Gastroesophageal sphincter (tissue), 4 donors: ENCODE measurements at regions not wholly inside any gene's neighbourhood (a gene's known extent, or its start where the extent isn't known, plus 50 kb on each side); places are given as distances from the start of the nearest gene placed in this dataset.

Source experiments
- ATAC-seq: fragments of 150-250 bp; one replicate; pipeline ENCODE4 v1.9.1; 2016; ENCODE audit warnings: mild to moderate bottlenecking, moderate library complexity
- H3K27ac ChIP-seq, 4 donors: fragments of 200-600 bp; sonication (generic) in 3 of 4; 1 replicate in 3 of 4; 2 replicates in 1 of 4; pipeline ENCODE4 v1.5.1; 2016 to 2019
- H3K27me3 ChIP-seq: fragments of 200-600 bp; sonication (generic); one replicate; pipeline ENCODE4 v1.5.1; 2019
- H3K36me3 ChIP-seq, 2 donors: fragments of 200-600 bp; sonication (generic); one replicate each; pipeline ENCODE4 v1.5.1; 2019; ENCODE audit warnings: control low read depth in 1 of 2
- H3K4me1 ChIP-seq, 3 donors: fragments of 200-600 bp; sonication (generic); 1 replicate in 2 of 3; 2 replicates in 1 of 3; pipeline ENCODE4 v1.5.1; 2016 to 2019; ENCODE audit warnings: control low read depth in 2 of 3
- H3K4me3 ChIP-seq, 2 donors: fragments of 200-600 bp; sonication (generic); one replicate each; pipeline ENCODE4 v1.5.1; 2019; ENCODE audit warnings: mild to moderate bottlenecking in 1 of 2, moderate library complexity in 1 of 2
- H3K9me3 ChIP-seq, 3 donors: fragments of 200-600 bp; sonication (generic); one replicate each; pipeline ENCODE4 v1.5.1; 2017 to 2019; ENCODE audit warnings: control low read depth in 2 of 3
- CTCF ChIP-seq, 4 experiments: fragments of 200-600 bp in 2 of 4; fragments of 450-650 bp in 2 of 4; sonication (generic) in 1 of 4; IDR thresholded peaks; one replicate each; pipeline ENCODE4 v1.5.1; 2017 to 2019; ENCODE audit warnings: antibody characterized with exemption in 4 of 4, mild to moderate bottlenecking in 2 of 4, moderate library complexity in 2 of 4
- EP300 ChIP-seq: sonication (generic); formaldehyde crosslinking; IDR thresholded peaks from one replicate; pipeline ENCODE4 v1.6.1; 2017; ENCODE audit warnings: antibody characterized with exemption, mild to moderate bottlenecking
- POLR2A ChIP-seq, 2 donors: fragments of 450-650 bp; IDR thresholded peaks; one replicate each; pipeline ENCODE4 v1.6.1; 2017; ENCODE audit warnings: antibody characterized with exemption in 2 of 2, mild to moderate bottlenecking in 2 of 2, moderate library complexity in 1 of 2
- POLR2AphosphoS5 ChIP-seq: sonication (generic); formaldehyde crosslinking; IDR thresholded peaks from one replicate; pipeline ENCODE4 v1.6.1; 2017; ENCODE audit warnings: antibody characterized with exemption
- WGBS, 2 donors: methylation state at CpG; one replicate each; pipeline ENCODE4 v1.1.5; 2018; ENCODE audit warnings: low coverage in 1 of 2; 5-methylcytosine and 5-hydroxymethylcytosine counted together

GRCh38 chr22:33971561-33971961 lies 51.3 kb upstream of the LARGE1 start:
- TF ChIP-seq EP300 (no peak), POLR2A (IDR thresholded peaks at IDR 0.05) (no peak), POLR2AphosphoS5 (no peak), CTCF (IDR thresholded peaks at IDR 0.05) (no peak)
- ATAC-seq = peak; percentile 22
- Histone ChIP-seq H3K4me1 (no peaks in the 10 kb centered on the region), H3K27me3 (peaks cover 5% of the 10 kb centered on the region), H3K36me3 (no peaks in the 10 kb centered on the region), H3K9me3 (no peaks in the 10 kb centered on the region), H3K4me3 (no peak overlapping the region), H3K27ac (no peak overlapping the region)
- WGBS, 2 donors = no CpG with 5 or more reads among the region's 4 CpGs

GRCh38 chr22:33975841-33976240 lies 55.6 kb upstream of the LARGE1 start:
- peaks cover 5% of the 10 kb centered on the region for H3K27me3 ChIP-seq

GRCh38 chr22:33983558-33983957 lies 63.3 kb upstream of the LARGE1 start:
- TF ChIP-seq CTCF (IDR thresholded peaks at IDR 0.05) (no peak), POLR2A (IDR thresholded peaks at IDR 0.05) (no peak), EP300 (no peak), POLR2AphosphoS5 (no peak)
- Histone ChIP-seq H3K36me3 (no peaks in the 10 kb centered on the region), H3K27ac (no peak overlapping the region), H3K4me3 (no peak overlapping the region), H3K9me3 (no peaks in the 10 kb centered on the region), H3K27me3 (no peaks in the 10 kb centered on the region), H3K4me1 (peaks cover 0 to 14% (median 0%) of the 10 kb centered on the region in 3 donors)
- no peak for ATAC-seq

More at GRCh38 chr22:33975841-33976240, 55.6 kb upstream of the LARGE1 start:
- no peak for ATAC-seq
- 71 to 89% methylated on average over 1 to 3 of the region's 3 CpGs for WGBS, 2 donors
- Histone ChIP-seq H3K4me3 (no peak overlapping the region), H3K36me3 (no peaks in the 10 kb centered on the region), H3K4me1 (no peaks in the 10 kb centered on the region), H3K9me3 (no peaks in the 10 kb centered on the region), H3K27ac (no peak overlapping the region)
- TF ChIP-seq POLR2A (IDR thresholded peaks at IDR 0.05) = no peak

- Histone ChIP-seq H3K27me3 (no peaks in the 10 kb centered on the region), H3K4me3 (no peak overlapping the region), H3K36me3 (no peaks in the 10 kb centered on the region), H3K9me3 (no peaks in the 10 kb centered on the region), H3K4me1 (peaks cover 0 to 14% (median 0%) of the 10 kb centered on the region in 3 donors), H3K27ac (no peak overlapping the region)
- ATAC-seq = no peak
- 76 to 83% methylated on average over 3 of the region's 3 CpGs for WGBS, 2 donors
- TF ChIP-seq POLR2A (IDR thresholded peaks at IDR 0.05) = no peak
- no peak for TF ChIP-seq POLR2AphosphoS5
- TF ChIP-seq EP300 = no peak
- no peak for TF ChIP-seq CTCF (IDR thresholded peaks at IDR 0.05)
Observed at GRCh38 chr22:33984211-33984610, 63.9 kb upstream of the LARGE1 start.

GRCh38 chr22:33984656-33985285 lies 64.5 kb upstream of the LARGE1 start:
- Histone ChIP-seq H3K27me3 (no peaks in the 10 kb centered on the region), H3K36me3 (no peaks in the 10 kb centered on the region), H3K27ac (no peak overlapping the region), H3K4me3 (no peak overlapping the region), H3K4me1 (peaks cover 0 to 14% (median 0%) of the 10 kb centered on the region in 3 donors), H3K9me3 (no peaks in the 10 kb centered on the region)
- WGBS, 2 donors = 55 to 64% methylated on average over 7 of the region's 8 CpGs
- TF ChIP-seq CTCF (IDR thresholded peaks at IDR 0.05) (no peak), POLR2AphosphoS5 (no peak), EP300 (no peak), POLR2A (IDR thresholded peaks at IDR 0.05) (no peak)
- no peak for ATAC-seq
